ENCODE measurements at regions not wholly inside any gene's neighbourhood (a gene's known extent, or its start where the extent isn't known, plus 50 kb on each side); places are given as distances from the start of the nearest gene placed in this dataset.

DNA sequence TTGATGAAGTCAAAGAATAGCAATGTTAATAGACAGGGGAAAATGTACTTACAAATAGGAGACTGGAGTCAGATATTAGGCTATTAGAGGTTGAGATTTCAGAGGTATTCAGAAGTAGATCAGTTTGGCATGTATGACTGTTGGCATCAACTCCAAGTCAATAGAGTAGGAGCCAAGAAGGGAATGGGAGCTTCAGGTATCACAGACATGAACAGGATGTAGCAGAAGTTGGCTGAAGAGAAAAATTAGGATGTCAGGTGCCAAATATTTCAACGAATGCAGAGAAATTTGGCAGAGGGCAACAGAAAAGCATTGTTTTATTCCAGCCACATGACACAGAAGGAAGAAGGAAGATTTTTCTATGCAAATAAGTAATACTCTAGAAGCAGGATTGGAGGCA is 69.7 kb downstream of the GLYATL1 start:
- Histone ChIP-seq H3K36me3 (no peaks in the 10 kb centered on the region), H3K4me3 (no peak overlapping the region), H3K4me1 (peaks cover 6 to 38% (median 34%) of the 10 kb centered on the region in 3 donors), H3K27ac (peak overlapping the region in 1 of 4 donors; percentile 47), H3K9me3 (no peaks in the 10 kb centered on the region), H3K27me3 (no peaks in the 10 kb centered on the region)
- WGBS, 2 donors = 3 to 11% methylated on average over 1 of the region's 1 CpG
- TF ChIP-seq, protein P1, sequence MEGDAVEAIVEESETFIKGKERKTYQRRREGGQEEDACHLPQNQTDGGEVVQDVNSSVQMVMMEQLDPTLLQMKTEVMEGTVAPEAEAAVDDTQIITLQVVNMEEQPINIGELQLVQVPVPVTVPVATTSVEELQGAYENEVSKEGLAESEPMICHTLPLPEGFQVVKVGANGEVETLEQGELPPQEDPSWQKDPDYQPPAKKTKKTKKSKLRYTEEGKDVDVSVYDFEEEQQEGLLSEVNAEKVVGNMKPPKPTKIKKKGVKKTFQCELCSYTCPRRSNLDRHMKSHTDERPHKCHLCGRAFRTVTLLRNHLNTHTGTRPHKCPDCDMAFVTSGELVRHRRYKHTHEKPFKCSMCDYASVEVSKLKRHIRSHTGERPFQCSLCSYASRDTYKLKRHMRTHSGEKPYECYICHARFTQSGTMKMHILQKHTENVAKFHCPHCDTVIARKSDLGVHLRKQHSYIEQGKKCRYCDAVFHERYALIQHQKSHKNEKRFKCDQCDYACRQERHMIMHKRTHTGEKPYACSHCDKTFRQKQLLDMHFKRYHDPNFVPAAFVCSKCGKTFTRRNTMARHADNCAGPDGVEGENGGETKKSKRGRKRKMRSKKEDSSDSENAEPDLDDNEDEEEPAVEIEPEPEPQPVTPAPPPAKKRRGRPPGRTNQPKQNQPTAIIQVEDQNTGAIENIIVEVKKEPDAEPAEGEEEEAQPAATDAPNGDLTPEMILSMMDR (IDR thresholded peaks at IDR 0.05) = no peak
- no peak for DNase-seq
- intact Hi-C loops (cut with DNase I) = no loop called here
- no peak for FAIRE-seq
- peak; percentile 64 to 81 (median 70) for ATAC-seq

DNA sequence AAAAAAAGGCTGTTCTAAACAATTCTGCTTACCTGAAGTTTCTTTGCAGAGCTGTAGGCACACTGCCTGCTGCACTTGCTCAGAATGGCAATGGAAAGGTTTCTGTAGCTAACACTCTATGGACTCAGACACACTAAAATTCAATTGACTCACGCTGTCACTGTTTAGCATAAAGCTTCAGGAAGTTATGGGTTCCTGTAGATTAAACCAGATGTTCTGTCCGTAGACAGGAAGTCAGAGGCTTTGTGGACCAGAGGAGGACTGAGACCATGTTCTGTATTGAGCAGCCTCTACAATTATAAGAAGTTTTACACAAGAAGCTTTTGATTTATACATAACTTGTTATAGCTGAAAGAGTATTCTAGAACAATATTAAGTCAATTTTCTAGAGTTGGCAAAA is 70.4 kb downstream of the GLYATL1 start:
- H3K27me3 ChIP-seq = no peaks in the 10 kb centered on the region
- no peak overlapping the region for H3K4me3 ChIP-seq
- DNase-seq (no peak), ATAC-seq (peak in 2 of 4 donors; percentile 35 to 36), FAIRE-seq (no peak)
- intact Hi-C loops (cut with DNase I) = no loop called here
- H3K27ac ChIP-seq = peak overlapping the region in 1 of 4 donors; percentile 44
- peaks cover 6 to 38% (median 34%) of the 10 kb centered on the region in 3 donors for H3K4me1 ChIP-seq
- no peaks in the 10 kb centered on the region for H3K9me3 ChIP-seq
- TF ChIP-seq, protein P1 (IDR thresholded peaks at IDR 0.05) = no peak
- no peaks in the 10 kb centered on the region for H3K36me3 ChIP-seq
- WGBS, 2 donors = 61 to 66% methylated on average over 2 of the region's 2 CpGs

DNA sequence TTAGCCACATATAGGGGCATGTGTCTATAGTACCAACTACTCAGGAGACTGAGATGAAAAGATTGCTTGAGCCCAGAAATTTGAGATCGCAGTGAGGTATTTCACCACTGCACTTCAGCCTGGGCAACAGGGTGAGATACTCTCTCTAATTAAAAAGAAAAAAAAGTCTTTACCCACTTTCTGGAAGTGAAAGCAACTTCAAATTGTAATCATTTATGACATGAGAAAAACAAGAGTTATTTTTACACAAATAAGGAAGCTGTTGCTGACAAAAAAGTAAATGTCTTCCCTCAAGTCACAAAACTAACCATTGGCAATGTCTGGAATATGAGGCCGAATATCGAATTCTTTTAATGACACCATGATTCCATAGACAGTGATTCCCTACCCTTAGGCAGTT is 71.4 kb downstream of the GLYATL1 start:
- no peak overlapping the region for H3K4me3 ChIP-seq
- intact Hi-C loops (cut with DNase I) = no loop called here
- FAIRE-seq = no peak
- TF ChIP-seq, protein P1 (IDR thresholded peaks at IDR 0.05) = no peak
- peaks cover 6 to 38% (median 34%) of the 10 kb centered on the region in 3 donors for H3K4me1 ChIP-seq
- DNase-seq = no peak
- H3K36me3 ChIP-seq = no peaks in the 10 kb centered on the region
- 94 to 96% methylated on average over 3 of the region's 3 CpGs for WGBS, 2 donors
- no peak overlapping the region for H3K27ac ChIP-seq
- no peaks in the 10 kb centered on the region for H3K27me3 ChIP-seq
- no peak for ATAC-seq
- no peaks in the 10 kb centered on the region for H3K9me3 ChIP-seq

DNA sequence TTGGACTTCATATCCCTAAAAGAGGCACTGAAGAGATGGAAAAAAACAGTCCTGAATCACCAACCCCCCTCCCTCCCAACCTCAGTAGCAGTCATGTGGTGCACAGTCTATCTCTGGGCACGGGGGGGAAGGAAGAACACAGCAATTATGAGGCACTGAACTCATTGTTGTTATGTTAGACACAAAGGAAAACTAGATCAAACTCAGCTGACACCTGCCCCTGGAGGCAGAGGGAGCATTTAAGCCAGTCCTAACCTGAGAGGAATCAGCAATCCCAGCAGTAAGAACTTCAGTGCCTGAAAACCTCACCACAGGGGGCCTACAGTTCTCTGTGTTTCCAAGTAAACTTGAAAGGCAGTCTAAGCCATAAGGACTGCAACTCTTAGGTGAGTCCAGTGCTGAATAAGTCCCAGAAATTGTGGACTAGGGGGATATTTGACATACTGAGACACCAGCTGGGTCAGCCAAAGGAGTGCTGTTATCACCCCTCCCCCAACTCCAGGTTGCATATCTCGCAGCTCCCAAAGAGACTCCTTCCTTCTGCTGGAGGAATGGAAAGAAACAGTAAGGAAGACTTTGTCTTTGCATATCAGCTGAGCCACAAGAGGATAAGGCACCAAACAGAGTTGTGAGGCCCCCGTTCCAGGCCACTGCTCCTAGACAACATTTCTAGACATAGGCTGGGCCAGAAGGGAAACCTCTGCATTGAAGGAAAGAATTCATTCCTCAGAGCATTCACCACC is 72.5 kb downstream of the GLYATL1 start:
- intact Hi-C loops (cut with DNase I) = no loop called here
- Histone ChIP-seq H3K27ac (no peak overlapping the region), H3K9me3 (no peaks in the 10 kb centered on the region), H3K27me3 (no peaks in the 10 kb centered on the region), H3K36me3 (no peaks in the 10 kb centered on the region), H3K4me3 (no peak overlapping the region), H3K4me1 (peaks cover 6 to 38% (median 34%) of the 10 kb centered on the region in 3 donors)
- FAIRE-seq (no peak), ATAC-seq (peak; percentile 15 to 42 (median 36)), DNase-seq (no peak)
- WGBS, 2 donors = 62 to 67% methylated on average over 3 of the region's 3 CpGs
- TF ChIP-seq, protein P1 (IDR thresholded peaks at IDR 0.05) = no peak

Measured in pancreas (tissue), 10 donors.